ENCODE measurements at regions not wholly inside any gene's neighbourhood (a gene's known extent, or its start where the extent isn't known, plus 50 kb on each side); places are given as distances from the start of the nearest gene placed in this dataset.

DNA sequence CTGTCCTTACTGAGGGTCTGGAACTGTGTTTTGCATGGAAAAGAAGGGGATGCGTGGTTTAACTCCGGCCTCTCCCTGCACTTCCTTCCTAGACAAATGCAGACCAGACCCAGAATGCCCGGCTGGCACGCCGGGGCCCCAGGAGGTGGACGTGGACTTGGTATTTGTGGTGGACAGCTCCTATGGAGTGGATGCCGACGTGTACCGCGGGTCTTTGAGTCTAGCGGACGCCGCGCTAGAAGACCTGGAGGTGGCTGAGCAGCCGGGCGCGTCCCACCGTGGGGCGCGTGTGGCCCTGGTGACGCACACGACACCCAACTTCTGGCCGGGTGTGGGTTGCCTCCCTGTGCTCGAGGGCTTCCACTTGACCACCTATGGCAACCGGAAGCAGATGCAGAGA, 81.8 kb upstream of the COL6A5 start:
- DNase-seq: no peak

DNA sequence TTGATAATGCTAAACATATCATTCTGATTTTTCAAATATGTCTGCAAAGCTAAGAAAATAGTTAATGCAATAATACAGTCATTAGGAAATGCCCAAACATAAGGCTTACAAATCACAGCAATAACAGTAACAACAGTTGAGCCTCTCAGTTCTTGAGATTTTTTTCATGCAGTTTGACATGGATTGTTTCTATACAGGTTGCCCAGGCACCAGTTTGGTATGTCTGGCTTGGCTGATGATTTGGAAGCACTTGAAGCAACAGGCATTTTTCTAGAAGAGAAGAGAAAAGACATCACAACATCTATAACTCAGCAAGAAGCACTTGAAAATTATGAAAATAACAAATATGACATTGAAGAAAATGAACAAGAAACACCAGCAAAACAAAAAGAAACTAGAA, 78.7 kb upstream of the COL6A5 start:
- DNase-seq: no peak

DNA sequence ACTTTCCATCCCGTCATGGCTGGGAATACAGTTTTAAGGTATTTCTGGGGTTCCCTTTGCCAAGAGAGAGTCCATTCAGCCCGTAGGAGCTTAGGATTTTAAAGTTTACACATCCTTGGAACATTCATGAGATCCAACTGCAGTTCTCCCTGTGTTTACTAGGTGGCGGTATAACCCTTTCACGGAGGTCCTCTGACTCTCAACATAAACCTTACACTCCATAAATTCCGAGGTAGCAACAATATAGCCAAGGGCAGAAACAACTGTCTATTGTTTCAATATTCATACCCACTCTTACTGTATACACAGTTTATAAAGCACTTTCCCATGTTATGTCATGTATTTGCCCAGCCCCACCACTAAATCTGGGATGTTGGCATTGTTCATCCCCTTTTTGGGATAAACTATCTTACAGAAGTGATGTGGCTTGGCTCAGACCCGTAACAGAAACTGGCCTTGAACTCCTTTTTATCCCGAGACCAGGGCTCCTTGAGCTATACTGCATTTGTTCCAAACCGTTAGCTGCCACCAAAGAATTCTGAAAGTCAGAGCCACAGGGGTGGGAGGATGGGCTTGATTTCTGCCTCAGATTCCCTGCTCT, 69.2 kb upstream of the COL6A5 start:
- peak; percentile 58 to 71 for DNase-seq

DNA sequence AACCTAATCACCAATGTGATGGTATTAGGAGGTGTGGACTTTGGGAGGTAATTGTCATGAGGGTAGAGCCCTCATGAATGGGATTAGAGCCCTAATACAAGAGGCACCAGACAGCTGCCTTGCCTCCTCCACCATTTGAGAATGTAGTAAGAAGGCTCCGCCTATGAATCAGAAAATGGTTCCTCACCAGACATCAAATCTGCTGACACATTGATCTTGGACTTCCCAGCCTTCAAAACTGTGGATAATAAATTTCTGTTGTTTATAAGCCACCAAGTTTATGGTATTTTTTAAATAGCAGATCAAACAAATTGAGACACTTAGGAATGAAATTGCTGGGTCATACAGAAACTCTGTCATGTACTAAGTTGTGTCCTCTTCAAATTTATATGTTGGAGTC, 56.8 kb upstream of the COL6A5 start:
- DNase-seq: no peak

DNA sequence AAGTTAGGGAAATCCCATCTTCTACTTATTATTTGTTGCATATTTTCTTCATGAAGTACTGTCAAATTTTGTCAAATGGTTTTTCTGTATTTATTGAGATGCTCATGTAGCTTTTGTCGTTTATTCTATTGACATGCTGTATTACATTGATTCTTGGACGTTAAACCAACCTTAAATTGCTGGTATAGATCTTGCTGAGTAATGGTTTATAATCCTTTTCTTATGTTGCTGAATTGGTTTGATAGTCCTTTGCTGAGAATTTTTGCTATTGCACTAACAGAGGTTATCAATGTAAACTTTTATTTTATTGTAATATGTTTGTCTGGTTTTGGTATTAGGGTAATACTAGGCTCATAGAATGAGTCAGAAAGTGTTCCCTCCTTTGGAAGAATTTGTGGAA, 54.3 kb upstream of the COL6A5 start:
- no peak for DNase-seq

DNA sequence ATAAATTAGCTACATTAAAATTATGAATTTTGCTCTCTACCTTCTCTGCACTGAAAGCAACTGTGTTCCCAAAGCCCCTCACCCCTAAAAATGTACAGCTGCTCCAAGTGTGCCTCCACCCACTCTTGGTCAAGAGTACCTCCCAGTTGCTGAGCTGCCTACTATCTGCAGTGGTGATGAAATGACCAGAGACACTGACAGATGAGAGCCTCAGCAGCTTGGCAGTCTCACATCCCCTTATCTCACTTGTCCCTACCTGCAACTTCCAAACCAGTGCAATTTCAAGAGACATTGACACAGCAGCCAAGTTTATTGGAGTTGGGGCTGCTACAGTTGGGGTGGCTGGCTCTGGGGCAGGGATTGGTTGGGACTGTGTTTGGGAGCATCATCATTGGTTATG, 52.2 kb upstream of the COL6A5 start:
- DNase-seq: no peak

Data from AML-193 (cell line).